Suprapubic skin (tissue), 4 donors: ENCODE measurements at regions not wholly inside any gene's neighbourhood (a gene's known extent, or its start where the extent isn't known, plus 50 kb on each side); places are given as distances from the start of the nearest gene placed in this dataset.

Experiments
- EP300 ChIP-seq: sonication (generic); formaldehyde crosslinking; IDR thresholded peaks from one replicate; pipeline ENCODE4 v1.6.1; 2017; ENCODE audit warnings: antibody characterized with exemption
- POLR2A ChIP-seq, 2 donors: fragments of 450-650 bp; IDR thresholded peaks; one replicate each; pipeline ENCODE4 v1.6.1; 2017; ENCODE audit warnings: antibody characterized with exemption in 2 of 2, mild to moderate bottlenecking in 2 of 2, moderate library complexity in 2 of 2
- POLR2AphosphoS5 ChIP-seq, 3 donors: sonication (generic); formaldehyde crosslinking; IDR thresholded peaks; one replicate each; pipeline ENCODE4 v1.6.1; 2017; ENCODE audit warnings: antibody characterized with exemption in 3 of 3
- TF ChIP-seq, protein P1 (sequence below), 2 donors: fragments of 200-600 bp in 1 of 2; fragments of 450-650 bp in 1 of 2; sonication (generic) in 1 of 2; IDR thresholded peaks; one replicate each; pipeline ENCODE4 v1.5.1; 2016 to 2019; ENCODE audit warnings: antibody characterized with exemption in 2 of 2, mild to moderate bottlenecking in 1 of 2, moderate library complexity in 1 of 2

DNA sequence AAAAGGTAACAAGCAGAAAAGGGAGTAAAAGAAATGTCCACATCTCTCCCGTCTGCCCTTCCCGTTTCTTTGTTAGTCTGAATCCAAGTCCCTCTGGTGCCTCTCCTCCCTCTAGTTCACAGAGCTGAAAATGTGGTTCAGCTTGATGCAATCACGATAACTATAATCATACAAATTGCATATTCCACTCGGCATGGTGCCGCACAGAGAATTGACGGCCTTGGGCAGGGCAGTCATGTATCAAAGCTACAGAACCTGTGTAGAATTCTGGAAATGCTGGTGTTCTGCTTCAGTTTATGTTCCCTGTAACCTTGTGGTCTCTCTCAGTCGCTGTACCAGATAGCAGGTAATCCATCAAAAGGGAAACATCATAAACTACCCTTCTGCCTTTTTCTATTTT is 562.9 kb upstream of the CBLB start:
- TF ChIP-seq, protein P1, sequence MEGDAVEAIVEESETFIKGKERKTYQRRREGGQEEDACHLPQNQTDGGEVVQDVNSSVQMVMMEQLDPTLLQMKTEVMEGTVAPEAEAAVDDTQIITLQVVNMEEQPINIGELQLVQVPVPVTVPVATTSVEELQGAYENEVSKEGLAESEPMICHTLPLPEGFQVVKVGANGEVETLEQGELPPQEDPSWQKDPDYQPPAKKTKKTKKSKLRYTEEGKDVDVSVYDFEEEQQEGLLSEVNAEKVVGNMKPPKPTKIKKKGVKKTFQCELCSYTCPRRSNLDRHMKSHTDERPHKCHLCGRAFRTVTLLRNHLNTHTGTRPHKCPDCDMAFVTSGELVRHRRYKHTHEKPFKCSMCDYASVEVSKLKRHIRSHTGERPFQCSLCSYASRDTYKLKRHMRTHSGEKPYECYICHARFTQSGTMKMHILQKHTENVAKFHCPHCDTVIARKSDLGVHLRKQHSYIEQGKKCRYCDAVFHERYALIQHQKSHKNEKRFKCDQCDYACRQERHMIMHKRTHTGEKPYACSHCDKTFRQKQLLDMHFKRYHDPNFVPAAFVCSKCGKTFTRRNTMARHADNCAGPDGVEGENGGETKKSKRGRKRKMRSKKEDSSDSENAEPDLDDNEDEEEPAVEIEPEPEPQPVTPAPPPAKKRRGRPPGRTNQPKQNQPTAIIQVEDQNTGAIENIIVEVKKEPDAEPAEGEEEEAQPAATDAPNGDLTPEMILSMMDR (IDR thresholded peaks at IDR 0.05), result no peak
- no peak for TF ChIP-seq POLR2A (IDR thresholded peaks at IDR 0.05)
- no peak for TF ChIP-seq EP300
- no peak for TF ChIP-seq POLR2AphosphoS5 (IDR thresholded peaks at IDR 0.05)
